HCT116 (cell line): ENCODE measurements at regions not wholly inside any gene's neighbourhood (a gene's known extent, or its start where the extent isn't known, plus 50 kb on each side); places are given as distances from the start of the nearest gene placed in this dataset.

ENCODE experiments used
- CTCF ChIP-seq, 3 experiments: fragments of 200-600 bp in 1 of 3; sonication (generic) in 1 of 3; IDR thresholded peaks in 2 of 3; conservative IDR thresholded peaks in 1 of 3; 2 replicates each; pipeline ENCODE4 v1.5.1; 2012 to 2017; ENCODE audit warnings: low read depth in 2 of 3, low read length in 2 of 3, antibody characterized with exemption in 1 of 3, borderline replicate concordance in 1 of 3, control low read depth in 1 of 3, mild to moderate bottlenecking in 1 of 3, mixed read lengths in 1 of 3, mixed run types in 1 of 3, moderate library complexity in 1 of 3; ENCODE audit not compliant: insufficient read depth in 1 of 3
- EZH2 ChIP-seq: fragments of 200-600 bp; sonication (generic); IDR thresholded peaks from 2 replicates; pipeline ENCODE4 v1.6.1; 2017; ENCODE audit warnings: antibody characterized with exemption, mixed run types
- POLR2A ChIP-seq: IDR thresholded peaks from 2 replicates; pipeline ENCODE4 v1.7.0; 2011; ENCODE audit warnings: borderline replicate concordance; ENCODE audit not compliant: insufficient read depth, insufficient read length; ENCODE audit errors: extremely low read depth
- POLR2AphosphoS5 ChIP-seq: IDR thresholded peaks from 2 replicates; pipeline ENCODE4 v1.6.1; 2011; ENCODE audit warnings: mild to moderate bottlenecking, low read depth, low read length, moderate library complexity
- RAD21 ChIP-seq: IDR thresholded peaks from 2 replicates; pipeline ENCODE4 v1.6.1; 2012; ENCODE audit warnings: low read depth, mild to moderate bottlenecking

DNA sequence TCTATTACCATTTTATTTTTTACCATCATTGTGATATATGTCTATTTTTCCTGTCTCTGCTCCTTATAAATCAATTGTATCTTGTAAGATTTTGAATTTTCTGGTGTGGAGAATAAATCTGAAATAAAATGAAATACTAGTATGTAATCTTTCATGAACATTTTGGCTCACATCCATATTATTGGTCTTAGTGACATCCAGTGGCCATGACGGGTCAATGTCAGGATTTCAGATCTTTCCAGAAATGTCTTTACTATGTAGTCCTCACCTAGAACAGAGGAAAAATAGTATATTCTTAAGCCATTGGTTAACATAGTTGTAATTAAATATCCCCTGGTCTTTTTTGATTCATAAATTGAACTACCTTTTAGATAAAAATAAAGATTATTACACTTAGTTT, 109.8 kb upstream of the GPC6 start:
- TF ChIP-seq CTCF (IDR thresholded peaks at IDR 0.05 in 2 of 3, conservative IDR thresholded peaks at IDR 0.05 in 1 of 3; ENCODE audit: borderline replicate concordance in 1 of 3, insufficient read depth in 1 of 3, low read depth in 2 of 3, low read length in 2 of 3) (no peak), EZH2 (no peak), RAD21 (no peak), POLR2AphosphoS5 (no peak), POLR2A (no peak)
